ENCODE measurements at regions not wholly inside any gene's neighbourhood (a gene's known extent, or its start where the extent isn't known, plus 50 kb on each side); places are given as distances from the start of the nearest gene placed in this dataset.

GRCh38 chr7:84801396-84801795 is 385.5 kb downstream of the SEMA3D start:
- no peak overlapping the region for H3K4me3 ChIP-seq (ENCODE audit: low read depth in 2 of 2, low read length in 1 of 2)
- CTCF ChIA-PET: interaction anchor here (1.6 kb wide), 1 partner anchor 9 kb away, joined by 3 read pairs; no protein-coding TSS in a partner anchor
- H3K4me1 ChIP-seq (ENCODE audit: control insufficient read depth in 1 of 2, insufficient read depth in 2 of 2, low read depth in 1 of 2, low read length in 1 of 2): no peaks in the 10 kb centered on the region
- no peaks in the 10 kb centered on the region for H3K36me3 ChIP-seq (replicated peaks in 1 of 2; ENCODE audit: control insufficient read depth in 1 of 2, insufficient read depth in 2 of 2, low read length in 1 of 2)
- no peak overlapping the region for H3K9ac ChIP-seq
- POLR2A ChIA-PET: no interaction called here
- no peaks in the 10 kb centered on the region for H4K20me1 ChIP-seq (ENCODE audit: insufficient read depth)
- TF ChIP-seq TCF12 (IDR thresholded peaks at IDR 0.05): no peak
- no peak for TF ChIP-seq REST (IDR thresholded peaks at IDR 0.05; ENCODE audit: low read depth, low read length)
- TF ChIP-seq USF2 (IDR thresholded peaks at IDR 0.05; ENCODE audit: borderline replicate concordance, low read depth, low read length): no peak
- no peak for TF ChIP-seq FOSL2 (IDR thresholded peaks at IDR 0.05; ENCODE audit: borderline replicate concordance, low read depth)
- no peak for TF ChIP-seq RXRA (IDR thresholded peaks at IDR 0.05; ENCODE audit: borderline replicate concordance, low read depth)
- TF ChIP-seq IRF3 (IDR thresholded peaks at IDR 0.05; ENCODE audit: low read depth, low read length): no peak
- TF ChIP-seq, protein P1, sequence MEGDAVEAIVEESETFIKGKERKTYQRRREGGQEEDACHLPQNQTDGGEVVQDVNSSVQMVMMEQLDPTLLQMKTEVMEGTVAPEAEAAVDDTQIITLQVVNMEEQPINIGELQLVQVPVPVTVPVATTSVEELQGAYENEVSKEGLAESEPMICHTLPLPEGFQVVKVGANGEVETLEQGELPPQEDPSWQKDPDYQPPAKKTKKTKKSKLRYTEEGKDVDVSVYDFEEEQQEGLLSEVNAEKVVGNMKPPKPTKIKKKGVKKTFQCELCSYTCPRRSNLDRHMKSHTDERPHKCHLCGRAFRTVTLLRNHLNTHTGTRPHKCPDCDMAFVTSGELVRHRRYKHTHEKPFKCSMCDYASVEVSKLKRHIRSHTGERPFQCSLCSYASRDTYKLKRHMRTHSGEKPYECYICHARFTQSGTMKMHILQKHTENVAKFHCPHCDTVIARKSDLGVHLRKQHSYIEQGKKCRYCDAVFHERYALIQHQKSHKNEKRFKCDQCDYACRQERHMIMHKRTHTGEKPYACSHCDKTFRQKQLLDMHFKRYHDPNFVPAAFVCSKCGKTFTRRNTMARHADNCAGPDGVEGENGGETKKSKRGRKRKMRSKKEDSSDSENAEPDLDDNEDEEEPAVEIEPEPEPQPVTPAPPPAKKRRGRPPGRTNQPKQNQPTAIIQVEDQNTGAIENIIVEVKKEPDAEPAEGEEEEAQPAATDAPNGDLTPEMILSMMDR (IDR thresholded peaks at IDR 0.05): no peak
- TF ChIP-seq EZH2phosphoT487 (IDR thresholded peaks at IDR 0.05; ENCODE audit: borderline replicate concordance, low read depth): no peak
- no peak for TF ChIP-seq NRF1 (IDR thresholded peaks at IDR 0.05; ENCODE audit: low read depth, low read length)
- no peak for TF ChIP-seq RCOR1 (IDR thresholded peaks at IDR 0.05; ENCODE audit: low read length)
- TF ChIP-seq MEF2A (IDR thresholded peaks at IDR 0.05; ENCODE audit: borderline replicate concordance, low read depth): no peak
- H3K4me2 ChIP-seq: no peak overlapping the region
- no peak for DNase-seq
- peak overlapping the region; percentile 23; the same call in 1 of the 2 replicates for H2AFZ ChIP-seq (ENCODE audit: low read depth)
- no peak overlapping the region for H3K27ac ChIP-seq (ENCODE audit: low read depth in 2 of 2, low read length in 1 of 2)
- H3K9me2 ChIP-seq: no peaks in the 10 kb centered on the region
- H3K27me3 ChIP-seq (ENCODE audit: insufficient read depth): no peaks in the 10 kb centered on the region
- H3K79me2 ChIP-seq (ENCODE audit: insufficient read depth): no peaks in the 10 kb centered on the region
- peaks cover 3% of the 10 kb centered on the region for H3F3A ChIP-seq (replicated peaks; ENCODE audit: insufficient read depth)
- H3K9me3 ChIP-seq: peaks cover 4% of the 10 kb centered on the region; the same call in 1 of the 2 replicates
